GM18499 (cell line): ENCODE measurements at regions not wholly inside any gene's neighbourhood (a gene's known extent, or its start where the extent isn't known, plus 50 kb on each side); places are given as distances from the start of the nearest gene placed in this dataset.

Experiments
- ATAC-seq: cut with Tn5 transposase; IDR thresholded peaks from one replicate; pipeline ENCODE4 v1.9.1; 2021; ENCODE audit warnings: moderate number of reproducible peaks; ENCODE audit not compliant: insufficient read depth, unreplicated experiment

DNA sequence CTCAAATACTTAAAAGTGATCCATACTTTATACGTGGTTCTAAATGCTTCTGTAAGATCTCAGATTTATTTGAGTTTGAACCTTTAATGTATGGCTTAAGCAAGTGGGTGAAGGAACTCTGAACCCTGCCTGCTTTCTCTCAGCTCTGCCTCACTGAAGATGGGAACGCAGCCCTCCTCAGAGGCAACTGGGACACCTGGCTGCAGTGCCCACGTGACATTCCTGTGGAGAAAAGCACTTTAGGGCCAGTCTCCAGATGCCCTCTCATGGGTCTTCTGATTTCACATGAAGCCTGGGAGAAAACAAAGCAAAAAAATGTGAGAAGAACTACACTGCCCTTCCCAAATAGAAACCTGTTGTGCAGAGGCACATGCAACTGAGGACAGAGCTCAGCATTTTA, 242.6 kb upstream of the ANKRD30A start:
- ATAC-seq: no peak

DNA sequence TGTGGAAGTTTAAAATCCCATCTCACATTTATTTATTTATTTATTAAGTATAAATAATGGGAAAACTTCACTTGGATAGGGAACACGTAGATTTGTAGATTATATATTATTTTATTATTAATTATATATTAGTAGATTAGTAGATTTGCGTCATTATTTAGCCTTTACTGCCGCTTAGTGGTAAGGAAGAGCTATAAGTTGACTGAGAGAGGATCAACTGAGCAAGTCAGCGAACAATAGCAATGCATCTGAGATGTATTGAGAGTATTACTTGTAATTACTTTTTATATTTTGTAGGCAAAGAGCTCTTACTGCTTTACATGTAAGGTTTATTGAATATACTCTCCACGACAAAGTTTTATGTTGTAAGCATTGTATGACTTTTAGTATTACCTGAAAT, 244.5 kb upstream of the ANKRD30A start:
- ATAC-seq: no peak

DNA sequence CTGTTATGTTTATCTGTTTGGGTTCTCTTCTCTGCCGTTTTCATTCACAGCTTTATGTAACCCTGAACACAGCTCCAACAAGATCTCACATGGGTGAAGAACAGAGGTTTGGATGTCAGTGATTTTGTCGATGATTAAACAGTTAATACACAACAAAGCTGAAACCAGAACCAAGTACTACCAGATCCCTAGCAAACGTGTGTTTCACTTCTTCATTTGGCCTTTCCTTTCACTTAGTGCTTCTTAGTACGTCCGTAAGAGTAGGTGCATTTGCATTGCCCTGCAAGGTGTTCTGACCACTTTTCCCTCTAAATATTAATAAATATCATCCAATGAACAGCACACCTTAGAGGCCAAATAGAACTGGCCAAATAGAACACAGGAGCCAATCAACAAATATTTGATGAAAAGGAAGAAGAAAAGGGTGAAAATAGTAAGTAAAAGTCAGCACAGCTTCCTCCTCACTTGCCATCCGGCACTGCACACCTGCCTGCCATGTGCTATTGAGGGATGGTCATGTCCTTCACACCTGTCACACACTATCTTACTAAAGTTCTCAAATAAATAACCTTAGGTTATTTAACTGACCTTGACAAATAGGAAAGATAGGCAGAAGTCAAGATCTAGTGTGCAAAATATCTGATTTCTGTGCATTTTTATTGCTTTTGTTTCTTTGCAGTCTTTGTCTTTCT, 252.6 kb upstream of the ANKRD30A start:
- ATAC-seq: peak; percentile 75

DNA sequence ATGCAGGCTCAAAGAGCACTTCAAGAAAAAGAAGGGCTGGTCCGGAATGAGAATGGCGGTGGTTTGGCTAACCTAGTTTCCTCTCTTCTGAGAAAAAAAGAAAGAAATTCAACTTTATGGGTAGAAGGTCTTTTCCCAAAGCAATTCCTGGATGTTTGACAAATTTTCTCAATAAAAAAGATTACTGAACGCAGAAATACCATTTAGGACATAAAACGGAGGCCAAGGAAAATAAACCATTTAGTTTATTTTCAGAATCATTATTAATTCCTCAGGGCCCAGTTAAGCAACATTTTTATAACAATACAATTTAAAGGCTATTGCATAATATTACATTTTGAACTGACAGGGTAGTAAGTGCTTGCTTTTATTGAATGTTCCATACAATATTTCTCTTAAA, 284.6 kb upstream of the ANKRD30A start:
- no peak for ATAC-seq

DNA sequence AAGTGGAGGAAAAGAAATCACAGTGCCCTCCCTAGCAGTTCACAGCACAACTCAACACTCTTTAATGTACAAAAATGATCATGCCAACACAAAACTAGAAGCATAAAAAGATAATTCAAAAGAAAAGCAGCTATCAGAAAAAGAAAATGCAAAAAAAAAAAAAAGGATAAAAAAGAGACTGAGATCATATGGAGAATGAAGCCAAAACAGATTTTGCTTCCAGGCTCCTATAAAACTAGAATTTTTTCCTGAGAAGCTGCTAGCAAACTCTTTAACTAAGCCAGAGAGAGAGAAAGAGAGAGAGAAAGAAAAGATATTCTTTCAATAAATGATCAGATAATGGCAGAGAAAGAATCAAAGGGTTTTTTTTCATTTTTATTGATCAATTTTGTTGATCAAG, 288.0 kb upstream of the ANKRD30A start:
- ATAC-seq: no peak

DNA sequence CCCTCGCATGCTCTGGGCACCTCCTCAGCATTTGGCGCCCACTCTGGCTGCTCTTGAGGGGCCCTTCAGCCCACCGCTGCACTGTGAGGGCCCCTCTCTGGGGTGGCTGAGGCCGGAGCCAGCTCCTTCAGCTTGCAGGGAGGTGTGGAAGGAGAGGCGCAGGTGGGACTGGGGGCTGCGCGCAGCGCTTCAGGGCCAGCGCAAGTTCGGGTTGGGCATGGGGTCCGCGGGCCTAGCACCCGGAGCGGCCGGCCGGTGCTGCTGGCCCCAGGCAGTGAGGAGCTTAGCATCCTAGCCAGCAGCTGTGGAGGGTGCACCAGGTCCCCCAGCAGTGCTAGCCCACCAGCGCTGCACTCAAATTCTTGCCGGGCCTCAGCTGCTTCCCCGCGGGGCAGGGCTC, 305.6 kb upstream of the ANKRD30A start:
- ATAC-seq: no peak

DNA sequence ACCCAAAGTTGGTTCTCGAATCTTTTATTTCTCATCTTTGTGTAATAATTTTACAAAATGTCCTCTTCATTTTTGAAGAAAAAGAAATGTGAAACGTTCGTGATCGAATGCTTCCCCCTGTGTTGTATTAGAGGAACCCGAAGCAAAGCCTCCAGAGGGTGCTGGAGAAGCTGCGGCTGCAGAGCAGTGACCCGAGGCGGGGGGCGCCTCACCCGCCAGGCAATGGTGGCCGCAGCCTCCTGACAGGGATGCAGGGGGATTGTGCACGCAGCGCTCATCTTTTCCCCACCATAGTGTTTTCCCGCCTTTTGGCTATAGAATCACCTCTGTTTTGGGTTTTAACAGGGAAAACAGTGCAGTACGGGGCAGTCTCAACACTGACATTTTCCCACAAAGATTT, 307.5 kb upstream of the ANKRD30A start:
- no peak for ATAC-seq

DNA sequence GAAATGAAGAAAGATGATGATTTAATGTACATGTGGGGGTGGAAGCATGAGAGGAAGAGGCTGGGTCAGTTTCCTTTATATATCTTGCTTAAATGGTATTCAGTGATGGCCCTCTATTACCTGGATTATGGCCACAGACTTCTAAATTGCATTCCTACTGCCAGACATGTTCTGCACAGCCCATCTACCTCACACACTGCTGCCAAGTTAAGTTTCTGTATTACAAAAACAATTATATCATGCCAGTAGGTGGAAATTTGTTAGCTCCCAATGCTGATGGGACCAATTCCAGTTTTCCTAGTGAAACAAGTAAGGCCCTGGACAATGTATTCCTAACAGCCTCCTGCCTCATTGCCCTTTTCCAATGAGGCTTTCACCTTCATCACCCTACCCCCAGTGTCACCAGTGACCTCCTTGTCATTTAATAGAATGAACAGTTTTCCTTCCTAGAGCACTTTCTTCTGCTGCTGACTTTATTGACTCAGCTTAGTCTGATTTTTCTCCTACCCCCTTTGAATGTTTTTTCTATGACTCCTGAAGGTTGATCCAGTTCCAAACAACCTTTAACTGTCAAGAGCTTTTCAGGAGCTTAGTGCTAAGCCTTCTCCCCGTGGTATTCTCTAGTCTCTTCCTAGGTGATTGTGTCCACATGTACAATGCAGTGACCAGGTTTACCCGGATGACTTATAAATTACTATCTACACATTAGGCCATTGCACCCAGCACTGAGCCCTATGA, 316.6 kb upstream of the ANKRD30A start:
- no peak for ATAC-seq

DNA sequence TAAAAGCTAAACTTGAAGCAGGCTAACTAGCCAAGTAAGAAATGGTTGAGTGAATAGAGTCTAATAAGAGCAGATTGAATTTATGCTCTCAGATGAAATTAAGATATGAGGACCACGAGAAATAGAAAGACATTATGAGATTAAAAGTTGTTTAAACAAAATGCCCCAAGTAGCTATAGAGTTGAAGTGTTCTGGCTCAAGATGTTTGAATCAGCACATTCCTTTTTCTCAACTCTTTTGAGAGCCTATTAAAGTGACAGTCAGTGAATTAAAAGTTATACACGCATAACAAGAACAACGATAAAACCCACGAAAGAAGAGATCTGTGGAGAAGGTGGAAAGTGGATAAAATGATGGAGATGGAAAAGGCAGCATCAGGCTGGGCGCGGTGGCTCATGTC, 322.2 kb upstream of the ANKRD30A start:
- ATAC-seq: no peak

DNA sequence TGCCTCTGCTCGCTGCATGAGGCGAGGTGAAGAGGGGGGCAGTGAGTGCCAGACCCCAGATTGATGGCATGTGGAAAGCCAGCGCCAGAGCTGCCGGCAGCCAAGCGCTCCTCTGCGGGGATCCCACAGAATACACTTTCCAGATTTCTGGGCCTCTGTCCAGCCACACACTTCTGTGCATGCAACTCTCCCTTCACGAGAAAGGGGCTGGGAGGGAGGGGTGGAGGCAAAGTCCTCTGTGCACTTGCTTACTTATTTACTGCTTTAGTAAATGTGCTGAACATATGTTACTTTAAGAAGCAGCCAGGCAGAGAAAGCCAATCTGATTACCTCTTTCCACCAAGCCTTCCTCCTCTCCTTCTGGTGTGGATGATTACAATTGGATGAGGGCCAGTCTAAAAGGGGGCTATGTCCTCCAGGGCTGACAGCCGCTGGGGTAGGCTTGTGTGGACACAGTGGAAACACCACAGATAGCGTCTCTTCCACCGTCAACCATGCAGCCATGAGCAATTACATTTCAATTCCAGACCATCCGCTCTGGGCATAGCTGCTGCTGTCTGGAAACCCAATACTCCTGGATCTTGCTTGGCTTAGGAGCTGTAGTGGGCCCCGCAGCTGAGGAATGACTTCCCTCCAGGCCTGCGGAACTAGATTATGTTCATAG, 322.8 kb upstream of the ANKRD30A start:
- ATAC-seq: no peak

DNA sequence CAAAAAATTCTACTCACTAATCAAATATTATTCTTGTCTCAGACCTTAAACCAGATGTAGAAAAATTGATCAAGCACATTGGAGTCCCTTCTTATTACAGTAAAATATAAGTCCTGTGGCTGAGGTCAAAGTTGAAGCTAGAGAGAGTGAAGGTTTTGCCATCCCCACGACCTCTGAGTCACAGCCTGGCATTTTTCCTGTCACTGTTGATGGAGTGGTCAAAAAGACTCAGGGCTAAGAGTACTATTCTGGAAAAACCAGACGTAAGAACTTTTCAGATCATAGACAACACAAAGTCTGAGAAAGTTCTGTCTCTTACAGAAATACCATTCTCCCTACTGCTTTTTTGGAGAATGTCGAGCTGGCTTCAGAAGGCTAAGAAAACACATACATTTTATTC, 323.7 kb upstream of the ANKRD30A start:
- no peak for ATAC-seq

DNA sequence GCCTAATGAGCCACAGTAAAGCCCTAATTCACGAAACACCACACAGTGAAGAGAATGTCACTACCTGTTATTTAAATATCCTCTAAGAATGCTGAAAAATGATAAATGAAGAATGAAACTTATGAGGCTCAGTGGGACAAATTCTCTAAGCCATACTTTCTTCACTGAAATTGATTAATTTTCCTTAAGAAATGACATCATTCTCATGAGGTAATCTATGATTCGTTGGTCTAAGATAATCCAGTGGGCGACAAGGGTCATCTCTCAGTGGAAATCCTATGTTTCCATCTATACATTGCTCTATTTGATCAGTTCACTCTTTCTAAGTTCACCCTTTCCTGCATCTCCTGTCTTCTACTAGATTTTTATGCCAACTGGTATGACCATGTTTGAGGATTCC, 330.4 kb upstream of the ANKRD30A start:
- no peak for ATAC-seq

DNA sequence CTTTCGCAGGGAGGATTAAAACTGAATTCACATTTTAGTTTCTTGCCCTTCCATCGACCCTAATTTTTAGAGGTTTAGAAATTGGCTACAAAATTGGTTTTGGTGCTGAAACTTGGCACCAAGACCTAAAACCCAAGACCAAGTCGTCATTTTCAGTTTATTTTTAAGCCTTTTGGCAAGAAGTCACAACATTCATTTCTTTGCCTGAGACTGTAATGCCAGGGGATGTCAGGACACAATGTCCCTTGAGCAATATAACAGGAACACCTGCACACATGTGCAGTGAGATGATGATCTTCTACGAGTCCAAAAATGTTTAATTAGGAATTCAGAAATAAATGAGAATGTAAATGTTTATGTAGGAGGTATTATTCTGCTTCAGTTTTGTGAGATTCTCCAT, 335.4 kb upstream of the ANKRD30A start:
- no peak for ATAC-seq

DNA sequence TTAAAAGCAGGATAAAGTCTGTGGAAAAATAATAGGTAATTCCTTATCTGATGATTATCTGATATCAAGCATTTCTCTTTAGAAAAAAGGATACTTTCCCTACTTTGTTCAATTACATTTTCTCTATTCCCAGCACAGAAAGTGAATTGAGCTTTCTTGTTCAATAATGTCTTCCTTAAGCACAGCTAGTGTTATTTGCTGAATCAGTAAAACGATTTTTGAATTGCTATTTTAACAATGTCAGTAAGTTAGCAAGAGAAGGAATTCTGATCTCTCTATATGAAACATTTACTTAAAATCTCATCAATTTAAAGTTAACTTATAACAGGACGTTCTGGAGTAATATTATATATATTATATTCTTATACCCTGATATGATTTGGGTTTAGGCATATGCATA, 337.2 kb upstream of the ANKRD30A start:
- ATAC-seq: no peak

DNA sequence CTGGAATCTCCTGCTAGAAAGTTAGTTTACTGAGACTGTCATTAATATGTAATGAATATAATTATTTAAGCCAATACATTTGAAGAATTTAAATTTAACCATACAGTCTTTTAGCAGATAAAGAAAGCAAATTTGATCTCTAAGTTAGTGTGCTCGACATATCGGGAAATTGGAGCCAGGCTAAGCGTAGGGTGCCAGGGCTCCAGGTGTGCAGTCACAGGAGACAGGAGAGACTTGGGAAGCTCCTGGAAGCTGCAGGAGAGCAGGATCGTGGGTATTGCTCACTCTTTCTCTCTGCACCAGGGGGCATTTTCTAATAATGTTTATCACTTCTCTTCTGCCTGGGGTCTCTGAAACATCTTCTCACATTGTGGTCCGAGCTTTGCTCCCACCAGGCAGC, 342.0 kb upstream of the ANKRD30A start:
- no peak for ATAC-seq

DNA sequence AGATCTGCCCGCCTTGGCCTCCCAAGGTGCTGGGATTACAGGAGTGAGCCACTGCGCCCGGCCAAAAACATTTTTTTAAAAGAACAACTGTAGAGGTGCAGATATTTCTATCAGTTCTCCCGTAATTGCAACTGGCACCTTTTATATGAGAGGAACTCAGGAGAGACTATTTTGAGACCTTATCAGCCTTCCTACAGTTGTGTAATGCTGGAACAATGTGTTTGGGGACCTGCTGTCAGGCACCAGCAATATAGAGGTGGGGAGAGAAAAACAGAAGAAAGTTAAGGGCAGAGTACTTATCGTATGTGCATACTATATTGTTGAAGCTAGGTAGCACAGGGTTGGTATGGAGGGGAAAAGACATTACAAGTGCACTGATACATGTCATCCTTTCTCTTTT, 343.8 kb upstream of the ANKRD30A start:
- ATAC-seq: no peak

DNA sequence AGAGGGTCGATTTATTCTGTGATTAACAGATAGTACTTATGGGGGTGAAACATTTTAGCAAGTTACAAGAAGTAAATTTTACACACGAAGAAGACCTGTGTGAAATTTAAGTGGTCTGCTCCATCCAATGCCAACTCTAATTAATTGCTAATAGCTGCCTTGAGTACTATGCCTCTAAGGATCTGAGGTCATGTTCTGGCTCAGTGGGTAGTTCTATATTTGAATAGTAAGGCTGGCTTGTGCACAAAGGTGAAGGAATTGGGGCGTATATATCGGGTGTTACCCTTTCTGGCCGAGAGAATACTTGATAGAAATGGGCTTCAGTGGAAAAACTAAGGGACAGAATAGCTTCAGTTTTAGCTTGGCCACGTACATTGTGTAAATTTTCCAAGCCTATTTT, 345.2 kb upstream of the ANKRD30A start:
- ATAC-seq: no peak

DNA sequence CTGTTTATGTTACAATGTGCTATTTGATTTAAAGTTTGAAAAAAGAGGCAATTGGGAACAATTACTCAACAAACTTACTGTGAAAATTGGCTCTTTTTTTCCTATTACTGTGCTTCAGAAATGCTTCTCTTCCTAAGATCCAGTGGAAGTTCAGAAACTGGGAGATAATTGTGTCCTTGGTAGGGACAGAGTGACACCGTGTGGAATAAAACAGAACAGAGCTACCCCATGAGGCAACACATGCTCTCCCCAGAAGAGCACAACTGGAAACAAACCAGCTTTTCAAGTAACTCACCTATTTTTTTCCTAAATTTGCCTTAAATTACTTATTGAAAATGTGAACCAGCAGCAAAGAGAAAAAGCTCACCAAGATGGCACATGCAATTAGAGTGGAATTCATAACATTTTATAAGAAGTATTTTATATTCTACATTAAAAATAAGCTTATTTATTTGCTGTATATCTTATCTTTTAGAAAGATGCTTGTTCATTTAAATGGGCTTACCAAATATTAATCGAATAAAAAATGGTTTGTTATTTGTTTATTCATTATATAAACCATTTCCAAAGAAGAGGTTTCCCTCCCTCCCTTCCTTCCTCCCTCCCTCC, 346.1 kb upstream of the ANKRD30A start:
- ATAC-seq: no peak

DNA sequence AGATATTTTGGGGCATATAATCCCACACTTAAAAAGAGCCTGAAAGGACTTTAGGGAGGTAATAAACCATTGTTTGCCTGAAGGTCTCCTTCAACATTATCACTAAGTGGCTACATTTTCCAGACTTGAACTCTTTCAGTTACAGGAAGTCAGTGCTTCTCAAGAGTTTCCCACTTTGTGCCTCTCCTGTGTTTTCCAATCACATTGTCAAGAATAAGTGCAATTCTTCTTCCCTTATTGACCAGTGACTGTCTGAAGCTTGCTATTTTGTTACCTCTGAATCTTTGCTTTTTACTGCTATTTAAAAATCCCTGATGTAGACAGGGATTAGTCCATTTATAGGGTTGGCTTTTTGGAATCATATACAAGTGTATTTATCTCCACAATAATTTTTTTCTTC, 346.7 kb upstream of the ANKRD30A start:
- no peak for ATAC-seq

DNA sequence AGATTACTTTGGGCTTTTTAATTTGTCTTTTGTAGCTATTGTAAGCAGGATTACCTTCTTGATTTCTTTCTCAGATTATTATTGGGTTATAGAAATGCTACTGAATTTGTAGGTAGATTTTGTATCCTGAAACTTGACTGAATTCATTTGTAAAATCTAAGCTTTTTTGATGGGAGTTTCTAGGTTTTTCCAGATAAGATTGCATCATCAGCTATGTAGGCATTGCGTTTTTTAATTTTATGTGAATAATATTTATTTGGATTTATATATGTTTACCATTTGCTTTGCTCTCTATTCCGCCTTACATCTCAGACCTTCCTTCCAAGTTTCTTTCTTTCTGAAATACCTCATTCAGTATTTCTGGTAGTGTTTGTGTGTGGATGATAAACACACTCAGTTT, 351.7 kb upstream of the ANKRD30A start:
- no peak for ATAC-seq

DNA sequence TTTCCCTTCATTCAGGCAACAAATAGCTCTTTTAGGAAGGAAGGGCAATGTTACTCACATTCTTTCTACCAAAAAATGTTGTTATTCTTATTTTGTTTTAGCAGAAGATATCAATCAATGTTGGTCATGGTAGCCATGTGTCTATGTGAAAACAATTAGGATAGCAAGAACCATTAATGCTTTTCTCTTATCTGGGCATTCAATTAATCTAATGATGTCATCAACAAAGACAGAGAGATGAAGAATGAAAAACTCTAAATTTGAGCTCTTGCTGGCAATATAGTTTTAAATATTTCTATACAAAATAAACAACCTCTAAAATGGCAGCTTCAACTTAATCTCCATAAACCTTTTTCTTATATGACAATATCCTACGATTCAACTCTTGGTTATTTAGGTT, 353.7 kb upstream of the ANKRD30A start:
- ATAC-seq: no peak
